ENCODE measurements at regions not wholly inside any gene's neighbourhood (a gene's known extent, or its start where the extent isn't known, plus 50 kb on each side); places are given as distances from the start of the nearest gene placed in this dataset.
"Not testable (repeated sequence)": the region's sequence is repeated elsewhere in the genome, so short reads cannot be mapped to it uniquely, and the experiment has no call there.

DNA sequence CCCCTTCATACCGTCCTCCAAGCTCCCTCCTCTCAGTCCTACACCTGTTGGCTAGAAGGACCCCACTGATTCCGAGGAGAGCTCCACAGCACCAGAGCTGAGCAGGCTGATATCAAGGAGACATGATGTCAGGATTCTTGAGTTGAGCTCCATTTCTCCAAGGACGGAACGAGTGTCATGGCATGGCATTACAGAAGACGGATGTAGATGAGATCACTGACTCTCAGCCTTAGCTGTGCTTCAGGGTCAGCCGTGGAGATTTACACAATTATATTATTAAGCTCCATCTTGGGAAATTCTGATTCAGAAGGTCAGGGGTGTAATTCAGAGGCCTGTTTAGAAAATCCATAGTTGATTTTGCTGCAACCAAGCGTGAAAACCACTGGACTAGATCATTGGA is 428.9 kb upstream of the B3GAT1 start:
- Histone ChIP-seq H3K27me3 (peaks cover 49% of the 10 kb centered on the region), H3K4me3 (no peak overlapping the region), H3K36me3 (no peaks in the 10 kb centered on the region), H3K9me3 (no peaks in the 10 kb centered on the region), H3K27ac (no peak overlapping the region), H3K4me1 (no peaks in the 10 kb centered on the region)
- WGBS, 2 donors (ENCODE audit: low coverage in 1 of 2): 81 to 87% methylated on average over 4 to 7 of the region's 7 CpGs
- ATAC-seq: no peak
- TF ChIP-seq POLR2A (IDR thresholded peaks at IDR 0.05) (no peak), EP300 (IDR thresholded peaks at IDR 0.05) (no peak), POLR2AphosphoS5 (IDR thresholded peaks at IDR 0.05) (no peak)
- TF ChIP-seq, protein P1, sequence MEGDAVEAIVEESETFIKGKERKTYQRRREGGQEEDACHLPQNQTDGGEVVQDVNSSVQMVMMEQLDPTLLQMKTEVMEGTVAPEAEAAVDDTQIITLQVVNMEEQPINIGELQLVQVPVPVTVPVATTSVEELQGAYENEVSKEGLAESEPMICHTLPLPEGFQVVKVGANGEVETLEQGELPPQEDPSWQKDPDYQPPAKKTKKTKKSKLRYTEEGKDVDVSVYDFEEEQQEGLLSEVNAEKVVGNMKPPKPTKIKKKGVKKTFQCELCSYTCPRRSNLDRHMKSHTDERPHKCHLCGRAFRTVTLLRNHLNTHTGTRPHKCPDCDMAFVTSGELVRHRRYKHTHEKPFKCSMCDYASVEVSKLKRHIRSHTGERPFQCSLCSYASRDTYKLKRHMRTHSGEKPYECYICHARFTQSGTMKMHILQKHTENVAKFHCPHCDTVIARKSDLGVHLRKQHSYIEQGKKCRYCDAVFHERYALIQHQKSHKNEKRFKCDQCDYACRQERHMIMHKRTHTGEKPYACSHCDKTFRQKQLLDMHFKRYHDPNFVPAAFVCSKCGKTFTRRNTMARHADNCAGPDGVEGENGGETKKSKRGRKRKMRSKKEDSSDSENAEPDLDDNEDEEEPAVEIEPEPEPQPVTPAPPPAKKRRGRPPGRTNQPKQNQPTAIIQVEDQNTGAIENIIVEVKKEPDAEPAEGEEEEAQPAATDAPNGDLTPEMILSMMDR (IDR thresholded peaks at IDR 0.05): no peak

DNA sequence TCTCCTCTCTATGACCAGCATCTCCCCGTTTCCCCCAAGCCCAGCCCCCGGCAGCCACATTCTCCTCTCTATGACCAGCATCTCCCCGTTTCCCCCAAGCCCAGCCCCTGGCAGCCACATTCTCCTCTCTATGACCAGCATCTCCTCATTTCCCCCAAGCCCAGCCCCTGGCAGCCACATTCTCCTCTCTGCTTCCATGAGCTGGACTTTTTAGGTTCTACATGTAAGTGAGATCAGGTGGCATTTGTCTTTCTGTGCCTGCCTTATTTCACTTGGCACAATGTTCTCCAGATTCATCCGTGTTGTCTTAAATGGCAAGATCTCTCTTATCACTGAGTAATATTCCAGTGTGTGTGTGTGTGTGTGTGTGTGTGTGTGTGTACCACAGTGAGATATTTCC is 428.1 kb upstream of the B3GAT1 start:
- peaks cover 49% of the 10 kb centered on the region for H3K27me3 ChIP-seq
- not testable (repeated sequence) for ATAC-seq, H3K9me3 ChIP-seq, H3K27ac ChIP-seq, H3K36me3 ChIP-seq, H3K4me3 ChIP-seq, H3K4me1 ChIP-seq
- WGBS, 2 donors (ENCODE audit: low coverage in 1 of 2): 71% methylated on average over 1 of the region's 4 CpGs; no CpG with 5 or more reads in 1 of the 2 donors

DNA sequence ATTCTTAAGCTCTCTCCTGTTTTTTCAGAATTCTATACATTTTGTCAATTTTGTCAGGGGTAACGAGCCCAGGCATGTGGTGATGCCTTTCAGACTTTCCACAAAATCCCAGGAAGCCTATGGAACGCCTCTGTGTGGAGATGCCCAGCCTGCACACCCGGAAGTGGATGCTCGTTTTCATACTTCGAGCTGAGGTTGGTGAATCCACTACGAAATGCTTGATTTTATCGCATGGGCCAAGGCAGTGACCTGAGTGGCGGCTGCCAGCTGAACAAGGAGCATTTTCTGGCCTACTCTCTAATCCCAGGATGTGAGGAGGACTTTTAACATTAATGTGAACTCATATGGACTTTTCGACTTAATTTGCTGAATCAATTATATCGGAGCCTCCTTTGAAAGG is 426.7 kb upstream of the B3GAT1 start:
- Histone ChIP-seq H3K4me3 (no peak overlapping the region), H3K4me1 (no peaks in the 10 kb centered on the region), H3K36me3 (no peaks in the 10 kb centered on the region), H3K9me3 (no peaks in the 10 kb centered on the region), H3K27ac (no peak overlapping the region), H3K27me3 (peaks cover 37% of the 10 kb centered on the region)
- TF ChIP-seq, protein P1 (IDR thresholded peaks at IDR 0.05): no peak
- TF ChIP-seq EP300 (IDR thresholded peaks at IDR 0.05): no peak
- no peak for TF ChIP-seq POLR2AphosphoS5 (IDR thresholded peaks at IDR 0.05)
- TF ChIP-seq POLR2A (IDR thresholded peaks at IDR 0.05): no peak
- 83% methylated on average over 10 of the region's 10 CpGs for WGBS, 2 donors (ENCODE audit: low coverage in 1 of 2)
- no peak for ATAC-seq

DNA sequence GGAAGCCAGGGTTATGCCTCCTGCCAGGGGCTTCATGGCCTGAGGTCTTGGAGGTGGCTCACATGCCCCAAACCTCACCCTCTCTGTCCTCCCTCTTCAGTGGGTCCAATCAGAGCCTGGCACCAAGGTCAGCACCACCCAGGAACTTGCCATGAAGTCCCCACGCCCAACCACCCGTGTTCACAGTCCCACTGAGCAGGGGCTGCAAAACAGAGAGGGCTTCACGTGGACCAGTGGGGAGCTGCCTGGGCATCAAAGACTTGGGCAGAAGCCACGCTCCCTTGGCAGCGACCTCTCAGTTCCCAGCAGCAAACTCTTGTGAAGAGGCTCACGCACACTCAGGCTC is 425.8 kb upstream of the B3GAT1 start:
- H3K36me3 ChIP-seq: no peaks in the 10 kb centered on the region
- TF ChIP-seq, protein P1 (IDR thresholded peaks at IDR 0.05): no peak
- no peak for TF ChIP-seq POLR2A (IDR thresholded peaks at IDR 0.05)
- TF ChIP-seq EP300 (IDR thresholded peaks at IDR 0.05): no peak
- TF ChIP-seq POLR2AphosphoS5 (IDR thresholded peaks at IDR 0.05): no peak
- WGBS, 2 donors (ENCODE audit: low coverage in 1 of 2): no CpG with 5 or more reads among the region's 6 CpGs

DNA sequence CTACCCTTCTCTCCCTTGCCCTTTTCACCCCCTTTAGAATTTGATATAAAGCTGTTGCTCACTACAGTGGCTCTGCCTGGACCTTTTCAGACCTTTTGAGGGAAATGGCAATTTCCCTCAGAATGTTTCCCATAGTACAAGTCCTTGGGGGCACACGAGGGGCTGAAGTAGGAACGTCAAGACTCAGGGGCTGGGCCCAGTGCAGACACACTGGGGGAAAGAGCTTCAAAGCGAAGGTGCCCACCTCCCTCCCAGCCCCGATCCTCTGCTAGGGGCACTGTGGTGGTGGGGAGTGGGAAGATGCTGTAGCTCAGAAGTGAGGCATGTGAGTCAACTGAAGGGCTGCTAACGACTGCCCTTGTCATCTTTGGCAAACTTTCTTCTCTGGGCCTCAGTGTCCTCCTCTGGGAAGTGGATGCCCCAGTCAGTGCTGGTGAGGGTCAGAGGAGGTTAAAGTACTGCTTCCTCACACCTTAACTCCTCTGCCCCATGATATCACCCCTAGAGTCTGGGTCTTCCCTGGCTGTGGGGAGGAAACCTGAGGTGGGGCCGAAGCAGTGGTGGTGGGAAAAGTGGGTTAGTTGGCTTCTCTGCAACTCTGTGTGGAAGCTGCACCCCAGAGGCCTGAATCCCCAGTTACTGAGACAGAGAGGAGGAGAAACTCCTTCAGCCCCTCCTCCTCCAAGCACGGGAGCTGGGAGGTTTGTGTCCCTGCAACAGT is 425.3 kb upstream of the B3GAT1 start:
- no peak for ATAC-seq
- peaks cover 23% of the 10 kb centered on the region for H3K27me3 ChIP-seq
- H3K27ac ChIP-seq: no peak overlapping the region
- H3K9me3 ChIP-seq: peaks cover 0 to under 1% (median 0%) of the 10 kb centered on the region in 3 donors
- TF ChIP-seq, protein P1 (IDR thresholded peaks at IDR 0.05): no peak
- TF ChIP-seq POLR2AphosphoS5 (IDR thresholded peaks at IDR 0.05) (no peak), POLR2A (IDR thresholded peaks at IDR 0.05) (no peak), EP300 (IDR thresholded peaks at IDR 0.05) (no peak)
- no peaks in the 10 kb centered on the region for H3K4me1 ChIP-seq
- no peaks in the 10 kb centered on the region for H3K36me3 ChIP-seq
- no peak overlapping the region for H3K4me3 ChIP-seq
- no CpG with 5 or more reads among the region's 7 CpGs for WGBS, 2 donors (ENCODE audit: low coverage in 1 of 2)

More for the DNA sequence above, 425.8 kb upstream of the B3GAT1 start:
- no peak for ATAC-seq
- no peak overlapping the region for H3K27ac ChIP-seq
- H3K4me3 ChIP-seq: no peak overlapping the region
- H3K4me1 ChIP-seq: no peaks in the 10 kb centered on the region
- peaks cover 28% of the 10 kb centered on the region for H3K27me3 ChIP-seq
- H3K9me3 ChIP-seq: no peaks in the 10 kb centered on the region
